ENCODE measurements at regions not wholly inside any gene's neighbourhood (a gene's known extent, or its start where the extent isn't known, plus 50 kb on each side); places are given as distances from the start of the nearest gene placed in this dataset.

DNA sequence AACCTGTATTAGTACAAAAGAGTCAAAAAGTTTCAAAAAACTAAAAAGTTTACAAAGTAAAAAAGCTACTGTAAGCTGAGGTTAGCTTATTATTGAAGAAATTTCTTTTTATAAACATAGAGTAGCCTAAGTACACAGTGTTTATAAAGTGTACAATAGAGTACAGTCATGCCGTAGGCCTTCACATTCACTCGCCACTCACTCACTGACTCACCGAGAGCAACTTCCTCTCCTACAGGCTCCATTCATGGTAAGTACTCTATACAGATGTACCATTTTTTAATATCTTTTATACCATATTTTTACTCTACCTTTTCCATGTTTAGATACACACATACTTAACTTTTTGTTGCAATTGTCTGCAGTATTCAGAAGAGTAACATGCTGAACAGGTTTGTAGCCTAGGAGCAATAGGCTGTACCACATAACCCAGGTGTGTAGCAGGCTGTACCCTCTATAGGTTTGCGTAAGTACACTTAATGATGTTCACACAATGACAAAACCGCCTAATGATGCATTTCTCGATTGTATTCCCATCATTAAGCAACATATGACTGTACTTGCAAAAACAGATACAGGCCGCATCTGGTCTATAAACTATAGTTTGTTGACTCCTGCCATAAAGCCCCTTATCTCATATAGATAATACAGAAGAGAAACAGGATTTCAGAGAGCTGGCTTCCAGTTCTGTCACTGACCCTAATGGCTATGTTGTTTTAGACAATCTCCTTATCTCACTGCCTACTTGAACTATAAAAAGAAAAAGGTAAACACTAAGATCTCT lies 438.8 kb downstream of the HTR7 start:
- TF ChIP-seq CTCF (conservative IDR thresholded peaks at IDR 0.05; ENCODE audit: low read length) (no peak), EZH2phosphoT487 (IDR thresholded peaks at IDR 0.05; ENCODE audit: borderline replicate concordance, low read depth, low read length) (no peak)

All from OCI-LY7 (cell line).